ENCODE measurements at regions not wholly inside any gene's neighbourhood (a gene's known extent, or its start where the extent isn't known, plus 50 kb on each side); places are given as distances from the start of the nearest gene placed in this dataset.

- 67 to 81% (median 67%) methylated on average over 9 of the region's 9 CpGs for WGBS, 3 donors
- intact Hi-C loops (cut with DNase I), result no loop called here
- H3K9me3 ChIP-seq, result no peaks in the 10 kb centered on the region
- no peak overlapping the region for H3K4me3 ChIP-seq
- no peak overlapping the region for H3K27ac ChIP-seq
- H3K36me3 ChIP-seq (ENCODE audit: insufficient read depth in 1 of 2, low read depth in 1 of 2), result no peaks in the 10 kb centered on the region
- no peak for TF ChIP-seq CTCF (IDR thresholded peaks at IDR 0.05)
- no peaks in the 10 kb centered on the region for H3K4me1 ChIP-seq
- DNase-seq (no peak), ATAC-seq (no peak)
- no peaks in the 10 kb centered on the region for H3K27me3 ChIP-seq (ENCODE audit: insufficient read depth in 3 of 3, low read length in 2 of 3)
These were observed 96.5 kb upstream of the DHX15 start for GRCh38 chr4:24680746-24681448.

- intact Hi-C loops (cut with DNase I), result no loop called here
- no peaks in the 10 kb centered on the region for H3K36me3 ChIP-seq (ENCODE audit: insufficient read depth in 1 of 2, low read depth in 1 of 2)
- H3K4me3 ChIP-seq, result no peak overlapping the region
- H3K4me1 ChIP-seq, result no peaks in the 10 kb centered on the region
- 67 to 74% (median 74%) methylated on average over 7 of the region's 7 CpGs for WGBS, 3 donors
- ATAC-seq (peak in 1 of 4 donors; percentile 62), DNase-seq (no peak)
- H3K27ac ChIP-seq, result no peak overlapping the region
- no peak for TF ChIP-seq CTCF (IDR thresholded peaks at IDR 0.05)
- no peaks in the 10 kb centered on the region for H3K9me3 ChIP-seq
- no peaks in the 10 kb centered on the region for H3K27me3 ChIP-seq (ENCODE audit: insufficient read depth in 3 of 3, low read length in 2 of 3)
These were observed 98.8 kb upstream of the DHX15 start for GRCh38 chr4:24683116-24683515.

- H3K36me3 ChIP-seq (ENCODE audit: insufficient read depth in 1 of 2, low read depth in 1 of 2), result no peaks in the 10 kb centered on the region
- ATAC-seq, result peak in 2 of 4 donors; percentile 37 to 46
- WGBS, 3 donors, result 47 to 64% (median 49%) methylated on average over 13 of the region's 13 CpGs
- no peak for DNase-seq
- no peaks in the 10 kb centered on the region for H3K4me1 ChIP-seq
- intact Hi-C loops (cut with DNase I), result no loop called here
- no peak overlapping the region for H3K27ac ChIP-seq
- TF ChIP-seq CTCF (IDR thresholded peaks at IDR 0.05), result peak; percentile 25
- H3K9me3 ChIP-seq, result no peaks in the 10 kb centered on the region
- H3K27me3 ChIP-seq (ENCODE audit: insufficient read depth in 3 of 3, low read length in 2 of 3), result no peaks in the 10 kb centered on the region
- H3K4me3 ChIP-seq, result no peak overlapping the region
These were observed 102.7 kb upstream of the DHX15 start for GRCh38 chr4:24686866-24687692.

- intact Hi-C loops (cut with DNase I), result no loop called here
- 85 to 87% (median 87%) methylated on average over 3 of the region's 3 CpGs for WGBS, 3 donors
- ATAC-seq (no peak), DNase-seq (no peak)
- H3K4me3 ChIP-seq, result no peak overlapping the region
- TF ChIP-seq CTCF (IDR thresholded peaks at IDR 0.05), result no peak
- H3K27me3 ChIP-seq (ENCODE audit: insufficient read depth in 3 of 3, low read length in 2 of 3), result no peaks in the 10 kb centered on the region
- H3K4me1 ChIP-seq, result no peaks in the 10 kb centered on the region
- H3K36me3 ChIP-seq (ENCODE audit: insufficient read depth in 1 of 2, low read depth in 1 of 2), result no peaks in the 10 kb centered on the region
- H3K9me3 ChIP-seq, result no peaks in the 10 kb centered on the region
- no peak overlapping the region for H3K27ac ChIP-seq
These were observed 104.1 kb upstream of the DHX15 start for GRCh38 chr4:24688453-24688852.
